Transverse colon (tissue), 4 donors: ENCODE measurements at regions not wholly inside any gene's neighbourhood (a gene's known extent, or its start where the extent isn't known, plus 50 kb on each side); places are given as distances from the start of the nearest gene placed in this dataset.

Experiments
- DNase-seq: peaks from one replicate; pipeline ENCODE4 v3.0.0-alpha.2; 2019
- H3K27ac ChIP-seq, 4 donors: fragments of 200-600 bp; sonication (generic); 2 replicates each; pipeline ENCODE4 v1.5.1; 2016 to 2018; ENCODE audit warnings: inconsistent platforms in 4 of 4
- H3K27me3 ChIP-seq: fragments of 200-600 bp; sonication (generic); 2 replicates; pipeline ENCODE4 v1.5.1; 2017; ENCODE audit warnings: inconsistent platforms
- H3K36me3 ChIP-seq, 4 donors: fragments of 200-600 bp; sonication (generic); 2 replicates each; pipeline ENCODE4 v1.5.1; 2017 to 2019; ENCODE audit warnings: inconsistent platforms in 4 of 4
- H3K4me1 ChIP-seq, 4 donors: fragments of 200-600 bp; sonication (generic); 2 replicates each; pipeline ENCODE4 v1.5.1; 2017 to 2020; ENCODE audit warnings: inconsistent platforms in 4 of 4
- H3K4me3 ChIP-seq, 4 donors: fragments of 200-600 bp; sonication (generic); 1 replicate in 1 of 4; 2 replicates in 3 of 4; pipeline versions ENCODE4 v1.5.1 to v1.6.1; 2017 to 2019; ENCODE audit warnings: inconsistent platforms in 4 of 4
- H3K9me3 ChIP-seq, 2 donors: fragments of 200-600 bp; sonication (generic); 2 replicates each; pipeline ENCODE4 v1.5.1; 2017 to 2019; ENCODE audit warnings: inconsistent platforms in 2 of 2
- CTCF ChIP-seq, 5 experiments: fragments of 200-600 bp in 3 of 5; fragments of 450-650 bp in 2 of 5; sonication (generic) in 3 of 5; IDR thresholded peaks; 1 replicate in 2 of 5; 2 replicates in 3 of 5; pipeline ENCODE4 v1.5.1; 2016 to 2017; ENCODE audit warnings: antibody characterized with exemption in 5 of 5, inconsistent platforms in 3 of 5, mild to moderate bottlenecking in 2 of 5, moderate library complexity in 1 of 5
- EP300 ChIP-seq: sonication (generic); formaldehyde crosslinking; IDR thresholded peaks from one replicate; pipeline ENCODE4 v1.6.1; 2017; ENCODE audit warnings: antibody characterized with exemption, low read depth
- POLR2A ChIP-seq: fragments of 450-650 bp; IDR thresholded peaks from one replicate; pipeline ENCODE4 v1.6.1; 2016; ENCODE audit warnings: antibody characterized with exemption, mild to moderate bottlenecking, moderate library complexity
- POLR2AphosphoS5 ChIP-seq, 3 donors: sonication (generic); formaldehyde crosslinking; IDR thresholded peaks; one replicate each; pipeline ENCODE4 v1.6.1; 2016; ENCODE audit warnings: antibody characterized with exemption in 3 of 3
- WGBS, 2 donors: methylation state at CpG; one replicate each; pipeline ENCODE4 v1.1.5; 2018; ENCODE audit warnings: low coverage in 1 of 2; 5-methylcytosine and 5-hydroxymethylcytosine counted together
- in situ Hi-C, 4 donors: fragments of 200-750 bp; cut with MboI; loops; one replicate each; pipeline versions ENCODE4 v1.15.0 to v1.15.1; 2017; ENCODE audit warnings: low sequenced_read_pairs in 3 of 4, low pct_ligation_motif_present in 1 of 4, low pct_unique_long_range_greater_than_20kb in 1 of 4
- intact Hi-C: fragments of 100-400 bp; cut with DNase I; formaldehyde crosslinking; loops from one replicate; pipeline ENCODE4 v1.15.1; 2023; ENCODE audit warnings: low total_unique reads

- Histone ChIP-seq H3K4me1 (no peaks in the 10 kb centered on the region), H3K36me3 (no peaks in the 10 kb centered on the region), H3K27me3 (no peaks in the 10 kb centered on the region), H3K27ac (no peak overlapping the region), H3K9me3 (no peaks in the 10 kb centered on the region), H3K4me3 (no peak overlapping the region)
- in situ Hi-C loops, result no loop called here
- no peak for DNase-seq
- intact Hi-C loops, result no loop called here
- no peak for TF ChIP-seq POLR2AphosphoS5 (IDR thresholded peaks at IDR 0.05)
- TF ChIP-seq POLR2A, result no peak
- no peak for TF ChIP-seq EP300
- no peak for TF ChIP-seq CTCF (IDR thresholded peaks at IDR 0.05)
- WGBS, 2 donors, result 59 to 67% methylated on average over 2 of the region's 2 CpGs
These were observed 282.0 kb upstream of the PPFIA2 start for GRCh38 chr12:82040987-82041743.

GRCh38 chr12:82034769-82035168, 275.6 kb upstream of the PPFIA2 start:
- H3K4me3 ChIP-seq, result no peak overlapping the region
- H3K27me3 ChIP-seq, result no peaks in the 10 kb centered on the region
- in situ Hi-C loops, result no loop called here
- no peaks in the 10 kb centered on the region for H3K4me1 ChIP-seq
- H3K36me3 ChIP-seq, result no peaks in the 10 kb centered on the region
- intact Hi-C loops, result no loop called here
- DNase-seq, result no peak
- TF ChIP-seq POLR2AphosphoS5 (IDR thresholded peaks at IDR 0.05) (no peak), EP300 (no peak), CTCF (IDR thresholded peaks at IDR 0.05) (no peak), POLR2A (no peak)
- H3K27ac ChIP-seq, result no peak overlapping the region
- no peaks in the 10 kb centered on the region for H3K9me3 ChIP-seq

GRCh38 chr12:82029936-82030335, 270.8 kb upstream of the PPFIA2 start:
- WGBS, 2 donors, result 50 to 58% methylated on average over 1 of the region's 1 CpG
- no peaks in the 10 kb centered on the region for H3K27me3 ChIP-seq
- no peaks in the 10 kb centered on the region for H3K36me3 ChIP-seq
- H3K4me1 ChIP-seq, result no peaks in the 10 kb centered on the region
- intact Hi-C loops, result no loop called here
- H3K4me3 ChIP-seq, result no peak overlapping the region
- in situ Hi-C loops, result loop anchor here in 1 of 4 donors (10.0 kb wide), 1 partner anchor 55 kb away; no protein-coding TSS in a partner anchor
- TF ChIP-seq POLR2AphosphoS5 (IDR thresholded peaks at IDR 0.05), result no peak
- TF ChIP-seq POLR2A, result no peak
- no peak for TF ChIP-seq CTCF (IDR thresholded peaks at IDR 0.05)
- no peak for TF ChIP-seq EP300
- DNase-seq, result no peak
- H3K27ac ChIP-seq, result no peak overlapping the region
- no peaks in the 10 kb centered on the region for H3K9me3 ChIP-seq

- Histone ChIP-seq H3K4me3 (no peak overlapping the region), H3K27me3 (no peaks in the 10 kb centered on the region), H3K36me3 (no peaks in the 10 kb centered on the region), H3K4me1 (no peaks in the 10 kb centered on the region), H3K9me3 (no peaks in the 10 kb centered on the region), H3K27ac (no peak overlapping the region)
- no peak for DNase-seq
- in situ Hi-C loops (loop anchor here in 1 of 4 donors (10.0 kb wide), 1 partner anchor 56 kb away; no protein-coding TSS in a partner anchor), intact Hi-C loops (no loop called here)
- TF ChIP-seq CTCF (IDR thresholded peaks at IDR 0.05) (no peak), POLR2AphosphoS5 (IDR thresholded peaks at IDR 0.05) (no peak), POLR2A (no peak), EP300 (no peak)
- 89 to 91% methylated on average over 1 of the region's 1 CpG for WGBS, 2 donors
These were observed 269.6 kb upstream of the PPFIA2 start for GRCh38 chr12:82028772-82029171.
